NCI-H1417 (cell line): ENCODE measurements at regions not wholly inside any gene's neighbourhood (a gene's known extent, or its start where the extent isn't known, plus 50 kb on each side); places are given as distances from the start of the nearest gene placed in this dataset.

Source experiments
- DNase-seq, 3 experiments: peaks; one replicate each; lab custom pipeline; 2025; lab: John Stamatoyannopoulos, UW

DNA sequence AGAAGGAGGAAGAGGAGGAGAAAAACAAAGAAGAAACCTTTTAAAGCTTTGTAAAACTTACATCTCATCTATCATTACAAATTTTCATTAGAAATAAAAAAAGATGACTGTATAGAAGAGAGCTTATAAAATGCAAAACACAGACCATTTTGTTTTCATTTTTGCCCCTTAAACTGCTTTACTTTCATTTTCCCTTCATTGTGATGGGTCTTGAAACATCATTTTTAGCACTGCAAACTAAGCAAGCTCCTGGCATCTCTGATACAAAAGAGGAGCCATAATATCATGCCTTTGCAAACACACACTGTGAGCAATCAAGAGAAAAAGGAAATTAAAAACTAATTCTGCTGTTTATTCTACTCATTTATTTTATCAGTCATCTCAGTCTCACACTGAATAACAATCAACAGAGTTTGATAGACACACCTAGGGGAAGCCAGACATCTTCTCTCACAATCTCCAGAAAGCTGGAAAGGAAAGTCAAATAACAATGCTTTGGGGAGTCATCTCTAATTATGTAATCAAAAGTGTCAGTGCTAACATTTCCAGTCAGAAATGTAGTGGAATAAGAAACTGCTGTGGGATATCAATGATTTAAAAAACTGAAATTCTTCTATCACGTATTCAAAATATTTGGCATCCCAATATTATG is 467.7 kb upstream of the FAT3 start:
- no peak for DNase-seq

DNA sequence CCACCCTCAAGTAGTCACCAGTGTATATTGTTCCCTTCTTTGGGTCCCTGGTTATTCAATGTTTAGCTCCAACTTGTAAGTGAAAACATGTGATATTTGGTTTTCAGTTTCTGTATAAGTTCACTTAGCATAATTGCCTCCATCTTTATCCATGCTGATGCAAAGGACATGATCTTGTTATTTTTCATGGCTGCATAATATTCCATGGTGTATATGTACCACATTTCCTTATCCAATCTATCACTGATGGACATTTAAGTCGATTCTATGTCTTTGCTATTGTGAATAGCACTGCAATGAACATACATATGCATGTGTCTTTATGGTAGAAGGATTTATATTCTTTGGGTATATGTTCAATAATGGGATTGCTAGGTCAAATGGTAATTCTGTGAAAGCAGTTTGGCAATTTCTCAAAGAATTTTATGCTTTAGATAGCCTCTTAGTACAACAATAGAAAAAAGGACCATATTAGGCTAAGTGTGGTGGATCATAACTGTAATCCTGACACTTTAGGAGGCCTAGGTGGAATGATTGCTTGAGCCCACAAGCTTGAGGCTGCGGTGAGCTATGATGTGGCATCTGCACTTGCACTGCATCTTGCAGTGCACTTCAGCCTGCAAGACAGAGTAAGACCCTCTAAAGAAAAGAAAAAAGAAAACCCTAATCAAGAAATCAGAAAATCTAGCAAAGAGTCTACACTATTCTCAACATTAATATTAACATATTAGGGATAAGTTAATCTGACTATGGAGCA is 468.5 kb upstream of the FAT3 start:
- no peak for DNase-seq

DNA sequence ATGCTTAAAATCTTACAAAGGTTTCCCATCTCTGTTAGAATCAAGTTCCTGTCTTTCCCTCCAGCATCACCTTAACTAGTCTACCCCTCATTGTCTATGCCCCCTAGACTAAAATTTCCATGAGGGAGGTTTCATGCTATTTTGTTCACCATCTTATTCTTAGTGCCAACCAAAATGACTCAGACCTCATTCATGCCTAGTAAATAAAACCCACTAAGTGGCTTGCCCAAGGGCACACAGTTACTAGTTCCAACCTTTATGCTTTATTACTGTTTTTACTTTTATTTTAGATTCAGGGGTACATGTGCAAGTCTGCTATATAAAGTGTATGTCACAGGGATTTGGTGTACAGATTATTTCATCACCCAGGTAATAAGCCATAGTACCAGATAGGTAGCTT is 469.1 kb upstream of the FAT3 start:
- no peak for DNase-seq

DNA sequence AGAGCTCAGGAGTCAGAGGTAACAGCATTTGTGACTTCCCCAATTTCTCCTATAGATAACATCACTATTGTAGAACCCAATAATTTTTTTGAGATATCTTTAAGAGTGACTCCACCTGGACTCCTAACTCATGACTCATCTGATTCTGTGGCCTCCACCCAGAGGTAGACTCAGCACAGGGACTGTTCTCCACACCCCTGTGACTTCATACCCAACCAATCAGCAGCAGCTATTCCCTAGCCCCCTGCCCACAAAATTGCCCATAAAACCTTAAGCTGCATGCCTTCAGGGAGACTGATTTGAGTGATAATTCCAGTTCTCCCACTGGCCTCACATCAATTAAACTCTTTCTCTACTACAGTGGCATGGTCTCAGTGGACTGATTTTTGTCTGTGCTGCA is 475.4 kb upstream of the FAT3 start:
- no peak for DNase-seq

DNA sequence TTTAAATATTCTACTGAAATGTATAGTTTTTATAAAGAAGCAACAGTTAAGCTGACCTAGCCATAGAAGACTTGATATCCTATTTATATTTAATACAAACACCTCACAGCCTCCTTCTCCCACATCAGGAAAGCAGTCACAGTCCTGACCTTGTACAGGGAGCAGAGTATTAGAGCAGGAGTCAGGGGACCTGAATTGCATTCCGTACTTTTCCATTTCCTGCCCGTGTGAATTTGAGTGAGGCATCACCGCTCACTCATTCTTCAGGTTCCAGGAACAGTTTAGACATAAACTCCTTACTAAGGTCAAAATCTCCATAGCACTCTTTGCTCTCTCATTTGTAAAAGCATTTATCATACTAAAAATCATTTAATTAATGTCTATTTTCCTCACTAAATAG is 482.5 kb upstream of the FAT3 start:
- DNase-seq: no peak

DNA sequence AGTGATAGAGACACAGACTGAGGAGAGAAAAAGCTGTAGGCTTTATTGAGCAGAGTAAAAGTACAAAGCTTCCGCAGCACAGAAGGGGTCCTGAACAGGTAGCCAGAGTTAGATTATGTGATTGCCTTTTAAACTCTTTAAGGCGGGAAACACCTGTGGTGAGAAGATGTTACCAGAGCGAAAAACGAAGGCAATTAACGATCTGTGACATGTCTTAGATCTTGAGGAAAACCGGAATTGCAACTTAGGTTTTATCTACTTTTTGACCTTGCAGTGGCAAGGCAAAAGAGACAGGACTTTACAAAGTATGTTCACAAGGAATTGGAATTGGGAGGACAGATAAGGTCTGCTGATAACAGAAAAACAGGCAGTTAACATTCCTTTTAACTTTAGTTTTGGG is 493.6 kb upstream of the FAT3 start:
- no peak for DNase-seq

DNA sequence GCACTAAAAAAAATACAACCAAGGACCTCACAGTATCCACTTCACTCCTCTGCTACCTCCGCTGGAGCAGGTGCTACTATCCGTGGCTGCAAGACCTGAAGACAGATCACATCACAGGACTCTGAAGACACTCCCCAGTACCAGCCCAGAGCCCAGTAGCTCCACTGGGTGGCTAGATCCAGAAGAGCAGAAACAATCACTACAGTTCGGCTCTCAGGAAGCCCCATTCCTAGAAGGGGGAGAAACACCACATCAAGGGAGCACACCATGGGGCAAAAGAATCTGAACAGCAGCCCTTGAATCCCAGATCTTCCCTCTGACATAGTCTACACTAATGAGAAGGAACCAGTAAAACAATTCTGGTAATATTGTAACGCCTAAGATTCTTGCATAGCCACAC is 494.0 kb upstream of the FAT3 start:
- DNase-seq: no peak

DNA sequence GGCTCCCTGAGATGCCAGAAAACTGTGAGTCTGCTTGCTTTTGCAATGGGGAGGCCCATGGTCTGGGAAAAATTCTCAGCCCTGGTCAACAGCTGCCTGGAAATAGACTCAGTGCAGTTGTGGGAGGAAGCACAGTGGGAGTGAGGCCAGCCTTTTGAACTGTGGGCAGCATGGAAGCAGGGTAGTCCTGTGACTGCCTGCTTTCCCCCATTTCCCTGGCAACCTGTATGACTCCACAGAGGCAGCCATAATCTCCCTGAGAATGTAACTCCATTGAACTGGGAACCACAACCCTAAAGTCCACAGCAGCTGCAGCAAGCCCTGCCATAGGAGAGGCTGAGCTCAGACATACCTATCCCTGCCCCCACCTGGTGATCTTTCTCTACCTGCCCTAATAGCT is 494.6 kb upstream of the FAT3 start:
- DNase-seq: no peak

DNA sequence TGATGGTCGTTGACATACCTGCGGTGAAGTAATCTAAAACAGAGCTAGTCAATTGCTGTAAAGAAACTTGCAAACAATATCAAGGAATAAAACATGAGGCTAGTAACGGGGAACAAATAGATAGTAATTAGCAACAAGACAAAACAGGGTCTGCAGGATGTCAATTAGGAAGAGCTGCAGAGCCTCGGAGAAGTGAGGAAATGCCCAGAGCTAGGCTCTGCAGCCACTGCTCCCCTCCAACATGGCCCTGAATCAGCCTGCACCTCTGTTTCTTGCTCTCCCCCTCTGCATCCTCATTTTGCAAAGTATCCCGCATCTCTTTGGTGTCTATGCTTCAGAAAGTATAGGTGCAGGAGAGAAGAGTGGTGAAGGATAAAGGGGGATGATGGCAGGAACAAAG is 507.4 kb upstream of the FAT3 start:
- DNase-seq: no peak

DNA sequence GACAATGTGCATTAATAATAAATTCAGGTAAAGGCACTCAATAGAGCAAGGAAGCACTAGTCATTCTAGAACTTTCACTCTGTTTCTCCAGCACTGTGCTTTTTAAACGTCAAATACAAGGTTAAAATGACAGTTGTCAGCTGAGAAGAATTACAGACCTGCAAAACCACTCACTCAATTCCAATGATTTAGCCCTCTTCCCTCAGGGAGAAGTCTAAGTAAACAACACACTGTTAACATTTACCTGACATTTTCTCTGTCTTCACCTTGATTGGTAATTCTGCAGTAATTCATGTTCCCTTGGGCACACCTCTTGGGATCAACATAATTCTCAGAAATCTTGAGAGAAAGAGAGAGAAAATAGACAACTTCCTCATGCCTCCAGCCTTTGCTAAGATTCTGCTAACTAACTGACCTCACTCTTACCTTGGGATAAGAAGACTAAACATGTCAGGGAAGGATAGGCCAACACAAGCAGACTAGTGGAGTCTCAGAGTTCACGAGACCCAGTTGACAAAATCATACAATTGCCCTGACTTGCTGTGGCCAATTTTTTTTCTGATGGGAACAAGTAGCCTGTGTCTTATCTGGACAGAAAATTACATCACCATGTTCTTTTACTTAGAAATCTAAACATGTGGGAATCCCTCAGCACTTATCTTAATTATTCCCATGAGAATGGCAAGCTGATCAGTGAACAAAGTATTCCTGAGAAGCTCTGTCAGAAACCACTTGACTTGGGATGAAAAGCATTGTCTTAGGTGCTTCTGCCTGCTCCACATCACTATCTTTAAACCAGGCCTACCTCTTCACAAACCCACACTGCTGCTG is 516.8 kb upstream of the FAT3 start:
- peak in 2 of 3 experiments; percentile 61 to 89 for DNase-seq

DNA sequence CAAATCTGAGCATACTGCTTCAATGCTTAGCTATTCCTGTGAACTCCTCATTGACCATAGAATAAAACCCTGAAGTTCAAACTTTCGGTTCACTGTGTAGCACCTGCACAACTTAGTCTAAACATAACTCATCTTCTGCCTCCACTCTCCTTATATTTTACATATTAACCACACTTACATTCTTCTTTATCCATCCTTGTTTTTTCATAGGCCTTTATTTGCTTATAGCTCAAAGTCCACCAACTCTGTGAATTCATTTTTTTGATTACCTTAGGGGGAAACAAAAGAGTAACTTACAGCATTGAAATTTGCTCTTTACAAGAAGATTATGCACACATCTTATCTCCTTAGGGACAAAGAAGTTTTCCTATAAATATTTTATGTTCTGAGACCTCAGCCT is 521.6 kb upstream of the FAT3 start:
- no peak for DNase-seq

DNA sequence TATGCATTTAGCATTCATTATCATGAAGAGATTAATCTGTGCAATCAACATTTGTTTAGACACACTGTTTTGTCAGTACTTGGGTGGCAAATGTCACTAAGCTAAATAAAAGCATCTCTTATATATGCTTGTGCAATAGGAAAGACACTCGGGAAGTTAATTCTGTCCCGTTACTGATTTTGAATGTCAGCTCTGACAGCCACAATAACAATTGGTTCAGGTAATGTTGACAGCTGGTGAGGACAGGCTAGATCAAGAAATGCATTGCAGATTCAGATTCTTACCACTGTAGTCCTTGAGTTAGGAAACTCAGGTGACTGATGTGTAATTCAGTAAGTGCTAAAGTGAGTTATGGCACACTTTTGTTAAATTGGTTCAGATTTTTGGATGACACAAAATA is 523.8 kb upstream of the FAT3 start:
- DNase-seq: peak in 1 of 3 experiments; percentile 53

DNA sequence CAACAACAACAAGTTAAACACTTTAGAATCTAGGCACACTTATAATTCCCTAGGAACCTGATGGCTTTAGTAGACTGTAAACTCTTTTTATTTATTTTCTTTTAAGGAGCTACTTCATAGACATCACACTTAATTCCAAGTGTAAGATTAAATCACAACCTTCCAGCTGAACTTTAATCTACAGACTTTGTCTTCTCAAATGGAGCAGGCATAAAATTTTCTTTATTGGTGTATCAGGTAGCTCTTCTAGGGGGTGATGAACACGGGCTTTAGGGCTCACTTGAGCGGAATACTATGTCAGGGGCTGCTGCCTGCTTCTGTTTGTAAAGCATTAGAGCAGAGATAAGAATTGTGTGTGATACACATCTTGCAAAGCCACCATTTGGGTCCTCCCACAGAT is 525.8 kb upstream of the FAT3 start:
- DNase-seq: no peak

DNA sequence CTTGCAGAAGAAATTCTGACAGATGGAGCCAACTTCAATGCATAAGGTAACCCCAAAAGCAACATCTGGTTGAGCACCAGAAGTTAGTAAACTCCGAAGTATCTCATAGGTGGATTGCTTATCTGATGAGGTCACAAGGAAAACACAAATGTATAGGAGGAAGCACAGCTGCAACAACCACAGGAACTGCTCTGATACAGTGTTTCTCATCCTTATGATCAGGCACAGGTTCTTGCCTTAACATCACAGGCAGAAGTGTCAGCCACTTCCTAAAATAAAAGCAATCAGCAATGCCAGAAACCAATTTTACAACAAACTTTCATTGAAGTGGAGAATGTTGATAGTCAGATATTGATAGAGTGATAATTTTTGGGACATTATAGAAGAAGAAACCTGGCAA is 530.3 kb upstream of the FAT3 start:
- no peak for DNase-seq

DNA sequence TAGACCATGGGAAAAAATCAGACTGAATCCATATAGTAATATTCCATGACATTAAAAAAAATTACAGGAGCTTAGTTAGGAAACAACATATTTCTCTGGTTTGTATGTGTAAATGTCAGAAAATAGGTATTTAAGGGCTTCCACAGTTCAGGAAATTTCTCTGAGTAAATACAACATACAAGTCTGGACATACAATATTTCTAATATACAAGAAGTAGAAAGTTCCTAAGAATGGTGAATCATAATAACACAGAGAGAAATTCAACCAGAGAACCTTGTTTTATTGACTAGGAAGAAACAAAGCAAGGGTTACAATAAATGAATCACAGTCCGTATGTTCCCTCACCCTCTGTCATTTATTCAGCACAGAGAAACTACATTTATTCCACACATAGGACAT is 532.7 kb upstream of the FAT3 start:
- DNase-seq: no peak

DNA sequence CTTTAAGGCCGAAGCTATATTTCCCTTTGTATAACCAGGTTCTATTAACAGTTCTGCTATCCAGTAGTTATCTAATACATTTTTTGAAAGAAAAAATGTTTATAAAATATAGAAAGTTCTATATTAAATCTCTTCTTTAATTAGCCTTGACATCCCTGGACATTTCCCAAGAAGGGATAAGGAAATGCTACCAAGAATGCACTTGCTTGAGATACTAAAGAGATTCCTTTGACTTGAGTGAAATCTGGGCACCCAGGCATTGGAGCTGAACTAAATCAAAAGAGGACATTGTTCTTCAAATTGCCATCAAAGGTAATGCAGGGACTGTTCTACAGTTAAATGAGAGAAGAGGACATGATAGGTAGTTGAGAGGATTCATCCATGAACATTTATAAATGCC is 535.9 kb upstream of the FAT3 start:
- no peak for DNase-seq

DNA sequence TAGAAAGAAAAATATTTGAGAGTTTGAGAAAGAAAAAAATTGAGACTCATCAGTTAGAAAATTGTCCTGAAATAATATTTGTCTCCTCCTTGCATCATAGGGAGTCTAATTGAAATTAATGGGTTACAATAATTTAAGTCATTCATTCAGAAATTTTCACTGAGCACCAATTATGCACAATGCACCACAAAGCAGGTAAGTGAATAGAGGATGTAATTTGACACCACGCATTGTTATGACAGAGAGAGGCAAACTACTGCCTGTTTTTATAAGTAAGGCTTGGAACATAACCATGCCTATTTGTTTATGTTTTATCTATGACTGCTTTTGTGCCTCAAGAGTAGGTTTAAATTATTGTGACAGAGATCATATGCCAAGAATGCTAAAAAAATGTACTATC is 537.9 kb upstream of the FAT3 start:
- peak; percentile 7 to 95 (median 68) for DNase-seq

DNA sequence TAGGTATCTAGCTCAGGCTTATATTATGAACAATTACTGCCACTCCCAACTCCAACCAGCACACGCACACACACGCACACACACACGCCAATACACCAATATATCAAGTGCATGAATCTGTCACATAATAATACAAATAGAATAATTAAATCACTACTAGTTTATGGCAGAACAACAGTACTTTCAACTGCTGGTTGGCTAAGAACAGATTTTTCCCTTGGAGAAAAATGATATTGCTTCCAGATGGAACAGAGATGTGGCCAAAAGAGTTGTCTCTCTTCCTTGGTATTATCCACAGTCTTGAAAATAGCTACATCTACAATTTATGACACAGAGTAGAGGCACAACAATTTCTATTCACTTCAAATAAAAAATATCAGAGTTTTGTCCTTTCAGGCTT is 538.3 kb upstream of the FAT3 start:
- peak in 2 of 3 experiments; percentile 43 to 78 for DNase-seq

DNA sequence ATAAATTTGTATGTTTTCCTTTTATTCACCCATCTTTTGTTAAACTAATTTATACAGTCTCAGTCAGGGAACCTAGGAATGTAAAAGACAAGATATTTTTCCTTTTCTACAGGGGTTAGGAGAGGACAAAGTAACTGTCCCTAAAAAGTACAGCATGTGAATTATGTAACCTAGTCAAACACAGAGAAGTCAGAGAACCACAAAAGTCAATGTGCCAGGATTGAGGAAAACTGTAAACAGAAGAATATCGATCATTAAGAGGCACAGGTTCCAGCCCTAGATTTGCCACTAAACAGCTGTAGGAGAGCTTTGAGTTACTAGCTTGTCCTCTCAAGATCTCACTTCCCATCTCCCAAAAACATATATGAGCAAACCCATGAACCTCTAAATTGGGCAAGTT is 550.9 kb upstream of the FAT3 start:
- no peak for DNase-seq

DNA sequence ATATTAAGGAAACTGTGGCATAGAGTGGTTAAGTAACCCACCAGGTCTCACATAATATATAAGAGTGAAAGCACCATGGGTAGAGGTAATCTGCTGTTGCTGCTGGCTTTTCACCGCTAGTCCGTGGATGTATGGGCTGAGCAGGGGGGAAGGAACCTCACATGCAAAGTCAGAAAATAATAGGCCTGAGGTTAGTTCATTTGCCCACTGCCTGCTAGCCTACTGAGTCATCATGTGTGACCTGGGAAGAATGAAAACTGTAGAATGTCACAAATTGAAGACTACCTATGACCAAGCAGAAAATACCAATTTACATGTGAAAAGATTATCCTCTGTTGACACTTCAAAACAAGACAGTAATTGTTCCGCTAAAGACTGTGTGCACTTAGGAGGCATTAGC is 560.1 kb upstream of the FAT3 start:
- DNase-seq: peak in 2 of 3 experiments; percentile 54 to 94

DNA sequence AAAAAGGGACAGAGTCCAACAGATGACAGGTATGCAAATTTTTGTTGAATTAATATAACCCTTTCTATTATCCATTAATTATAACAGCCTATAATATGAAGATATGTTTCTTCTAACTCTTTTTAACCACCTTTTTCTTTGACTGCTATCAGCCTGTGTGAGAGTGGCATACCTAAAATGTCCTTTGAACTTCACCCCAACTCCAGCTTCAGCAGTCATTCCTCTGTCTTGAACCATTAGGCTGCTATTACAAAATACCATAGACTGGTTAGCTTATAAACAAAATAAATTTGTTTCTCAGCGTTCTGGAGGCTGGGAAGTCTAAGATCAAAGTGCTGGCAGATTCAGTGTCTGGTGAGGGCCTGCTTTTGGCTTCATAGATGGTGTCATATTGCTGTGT is 564.6 kb upstream of the FAT3 start:
- no peak for DNase-seq

DNA sequence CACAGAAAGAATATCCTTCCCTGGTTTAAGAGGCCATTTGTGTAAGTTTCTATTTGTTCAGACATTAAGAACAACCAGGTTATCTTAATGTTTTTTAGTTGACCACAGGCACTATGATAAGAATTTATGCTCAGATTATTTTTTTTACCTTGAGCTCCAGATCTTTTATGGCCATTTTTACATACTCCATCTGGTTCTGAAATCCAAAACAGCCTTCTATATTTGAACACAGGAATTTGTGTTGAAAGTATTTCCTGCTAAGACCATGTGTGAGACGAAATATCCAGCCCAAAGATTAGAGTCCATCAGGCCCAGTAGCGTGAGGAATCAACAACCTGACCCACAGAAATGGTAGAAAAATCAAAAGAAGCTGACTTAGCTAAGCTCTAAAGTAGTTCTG is 569.9 kb upstream of the FAT3 start:
- no peak for DNase-seq
